ENCODE measurements at regions not wholly inside any gene's neighbourhood (a gene's known extent, or its start where the extent isn't known, plus 50 kb on each side); places are given as distances from the start of the nearest gene placed in this dataset.
A peak's percentile ranks its signal among the peaks of the same experiment; 100 is the strongest.

DNA sequence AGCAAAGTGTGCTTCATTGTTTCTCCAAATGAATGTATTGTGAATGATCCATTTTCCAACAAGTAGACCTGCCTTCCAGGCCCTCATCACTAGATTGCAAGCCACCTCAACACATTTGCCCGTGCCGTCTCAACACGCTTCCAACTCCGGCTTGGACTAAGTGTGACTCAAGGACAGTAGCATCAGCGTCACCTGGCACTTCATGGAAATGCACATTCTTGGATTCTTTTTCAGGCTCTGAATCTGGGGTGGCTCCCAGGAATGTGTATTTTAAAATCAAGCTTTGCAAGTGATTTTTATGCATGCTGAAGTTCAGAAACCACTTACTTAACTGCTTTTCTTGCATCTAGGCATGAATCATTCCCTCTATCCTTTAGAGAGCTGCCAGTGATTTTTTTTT is 129.6 kb upstream of the EEF1E1 start:
- H3K27ac ChIP-seq: no peak overlapping the region
- 86 to 96% methylated on average over 5 of the region's 5 CpGs for WGBS, 2 donors
- intact Hi-C loops (cut with DNase I): no loop called here
- H3K9me3 ChIP-seq: no peaks in the 10 kb centered on the region
- no peak overlapping the region for H3K4me3 ChIP-seq
- DNase-seq: no peak
- no peaks in the 10 kb centered on the region for H3K36me3 ChIP-seq
- H3K4me1 ChIP-seq: no peaks in the 10 kb centered on the region
- TF ChIP-seq, protein P1, sequence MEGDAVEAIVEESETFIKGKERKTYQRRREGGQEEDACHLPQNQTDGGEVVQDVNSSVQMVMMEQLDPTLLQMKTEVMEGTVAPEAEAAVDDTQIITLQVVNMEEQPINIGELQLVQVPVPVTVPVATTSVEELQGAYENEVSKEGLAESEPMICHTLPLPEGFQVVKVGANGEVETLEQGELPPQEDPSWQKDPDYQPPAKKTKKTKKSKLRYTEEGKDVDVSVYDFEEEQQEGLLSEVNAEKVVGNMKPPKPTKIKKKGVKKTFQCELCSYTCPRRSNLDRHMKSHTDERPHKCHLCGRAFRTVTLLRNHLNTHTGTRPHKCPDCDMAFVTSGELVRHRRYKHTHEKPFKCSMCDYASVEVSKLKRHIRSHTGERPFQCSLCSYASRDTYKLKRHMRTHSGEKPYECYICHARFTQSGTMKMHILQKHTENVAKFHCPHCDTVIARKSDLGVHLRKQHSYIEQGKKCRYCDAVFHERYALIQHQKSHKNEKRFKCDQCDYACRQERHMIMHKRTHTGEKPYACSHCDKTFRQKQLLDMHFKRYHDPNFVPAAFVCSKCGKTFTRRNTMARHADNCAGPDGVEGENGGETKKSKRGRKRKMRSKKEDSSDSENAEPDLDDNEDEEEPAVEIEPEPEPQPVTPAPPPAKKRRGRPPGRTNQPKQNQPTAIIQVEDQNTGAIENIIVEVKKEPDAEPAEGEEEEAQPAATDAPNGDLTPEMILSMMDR (IDR thresholded peaks at IDR 0.05): no peak
- TF ChIP-seq EP300 (IDR thresholded peaks at IDR 0.05): no peak
- TF ChIP-seq POLR2AphosphoS5 (IDR thresholded peaks at IDR 0.05): no peak
- TF ChIP-seq POLR2A (IDR thresholded peaks at IDR 0.05): no peak
- no peaks in the 10 kb centered on the region for H3K27me3 ChIP-seq

DNA sequence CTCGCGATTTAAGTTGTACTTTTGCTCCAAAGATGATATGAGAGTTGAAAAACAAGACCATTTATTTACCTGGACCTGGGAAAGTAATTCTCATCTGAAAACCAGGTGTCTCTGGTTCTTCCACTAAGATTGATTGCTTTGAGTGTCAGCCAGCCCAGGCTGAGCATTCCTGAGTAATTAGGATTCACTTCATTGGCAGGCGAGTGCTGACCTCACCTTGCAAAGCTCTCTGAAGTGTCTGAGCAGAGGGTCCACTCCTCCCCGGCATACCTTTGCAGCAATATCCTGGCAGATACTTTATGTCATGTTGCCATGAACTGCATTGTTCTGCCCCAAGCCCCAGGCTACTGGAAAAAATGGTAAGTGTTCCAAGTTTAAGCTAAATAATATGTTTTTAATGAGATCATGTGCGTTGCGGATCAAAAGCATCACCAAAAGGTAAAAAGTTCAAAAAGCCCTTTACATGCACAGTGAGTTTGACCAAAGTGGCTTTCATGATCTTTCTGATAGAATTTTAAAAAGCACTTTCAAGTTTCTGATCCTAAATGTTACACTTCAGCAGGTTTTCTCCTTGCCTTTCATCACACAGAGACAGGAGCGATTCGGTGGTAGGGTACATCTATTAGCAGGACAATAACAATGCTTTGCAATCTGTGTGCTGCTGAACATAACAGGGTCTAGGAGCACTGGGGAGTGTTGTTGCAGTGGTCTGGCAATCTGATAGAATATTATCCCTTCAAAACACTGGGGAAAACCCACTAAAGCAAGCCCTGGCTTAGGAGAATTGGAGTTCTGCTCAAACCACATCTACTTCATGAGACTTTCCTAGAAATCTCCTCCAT is 127.8 kb upstream of the EEF1E1 start:
- intact Hi-C loops (cut with DNase I): no loop called here
- WGBS, 2 donors: 67 to 76% methylated on average over 8 of the region's 8 CpGs
- TF ChIP-seq POLR2AphosphoS5 (IDR thresholded peaks at IDR 0.05) (no peak), POLR2A (IDR thresholded peaks at IDR 0.05) (no peak), EP300 (IDR thresholded peaks at IDR 0.05) (no peak)
- TF ChIP-seq, protein P1 (IDR thresholded peaks at IDR 0.05): no peak

GRCh38 chr6:8225113-8225512 is 122.8 kb upstream of the EEF1E1 start:
- no peak for DNase-seq
- TF ChIP-seq, protein P1 (IDR thresholded peaks at IDR 0.05): no peak
- TF ChIP-seq POLR2A (IDR thresholded peaks at IDR 0.05): no peak
- 86 to 93% methylated on average over 5 of the region's 5 CpGs for WGBS, 2 donors

More for the DNA sequence above, 127.8 kb upstream of the EEF1E1 start:
- Histone ChIP-seq H3K27me3 (no peaks in the 10 kb centered on the region), H3K27ac (no peak overlapping the region), H3K4me3 (no peak overlapping the region), H3K4me1 (no peaks in the 10 kb centered on the region), H3K9me3 (no peaks in the 10 kb centered on the region), H3K36me3 (no peaks in the 10 kb centered on the region)
- DNase-seq: no peak

GRCh38 chr6:8223678-8224077 is 121.3 kb upstream of the EEF1E1 start:
- TF ChIP-seq POLR2AphosphoS5 (IDR thresholded peaks at IDR 0.05) (no peak), POLR2A (IDR thresholded peaks at IDR 0.05) (no peak)
- Histone ChIP-seq H3K9me3 (no peaks in the 10 kb centered on the region), H3K27me3 (no peaks in the 10 kb centered on the region), H3K27ac (no peak overlapping the region), H3K36me3 (no peaks in the 10 kb centered on the region), H3K4me1 (peaks cover 0 to 3% (median 0%) of the 10 kb centered on the region in 4 donors), H3K4me3 (no peak overlapping the region)
- DNase-seq: no peak
- intact Hi-C loops (cut with DNase I): no loop called here
- 46 to 74% methylated on average over 2 of the region's 2 CpGs for WGBS, 2 donors

More at GRCh38 chr6:8225113-8225512, 122.8 kb upstream of the EEF1E1 start:
- Histone ChIP-seq H3K4me1 (no peaks in the 10 kb centered on the region), H3K36me3 (no peaks in the 10 kb centered on the region), H3K4me3 (no peak overlapping the region), H3K9me3 (no peaks in the 10 kb centered on the region), H3K27ac (no peak overlapping the region), H3K27me3 (no peaks in the 10 kb centered on the region)
- intact Hi-C loops (cut with DNase I): no loop called here

DNA sequence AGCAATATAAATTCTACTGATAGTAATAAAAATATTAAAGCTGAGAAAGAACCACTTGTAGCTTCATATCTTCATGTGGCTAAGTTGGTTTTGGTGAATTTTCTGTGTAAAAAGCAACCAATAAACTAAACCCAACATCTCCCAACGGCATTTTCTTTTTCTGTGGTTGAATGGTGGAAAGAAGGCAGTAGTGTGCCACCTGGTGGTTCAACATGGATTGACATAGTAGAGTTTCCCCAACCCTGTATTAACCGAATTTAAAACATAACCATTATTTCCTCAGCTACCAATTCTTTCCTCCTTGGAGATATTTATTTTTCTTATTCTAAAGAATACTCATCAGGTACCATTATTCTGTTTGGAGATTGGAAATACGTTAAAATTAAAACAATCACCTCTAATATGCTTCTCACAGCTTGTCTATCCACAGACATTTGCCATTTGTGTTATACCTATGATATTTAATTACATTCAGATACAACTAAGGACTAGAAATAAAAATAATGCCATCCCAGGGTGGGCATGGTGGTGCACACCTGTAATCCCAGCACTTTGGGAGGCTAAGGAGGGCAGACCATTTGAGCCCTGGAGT is 117.1 kb upstream of the EEF1E1 start:
- Histone ChIP-seq H3K27ac (no peak overlapping the region), H3K27me3 (no peaks in the 10 kb centered on the region), H3K4me1 (peaks cover 0 to 3% (median 0%) of the 10 kb centered on the region in 4 donors), H3K9me3 (no peaks in the 10 kb centered on the region), H3K36me3 (no peaks in the 10 kb centered on the region), H3K4me3 (no peak overlapping the region)
- intact Hi-C loops (cut with DNase I): loop anchor here (5.0 kb wide), 1 partner anchor 87 kb away; no protein-coding TSS in a partner anchor
- TF ChIP-seq POLR2AphosphoS5 (IDR thresholded peaks at IDR 0.05): no peak
- TF ChIP-seq, protein P1 (IDR thresholded peaks at IDR 0.05): peak in 3 of 4 experiments; percentile 41 to 81 (median 66)
- DNase-seq: no peak
- 3 to 7% methylated on average over 3 of the region's 3 CpGs for WGBS, 2 donors
